Hepatocyte (in vitro differentiated cells): ENCODE measurements at regions not wholly inside any gene's neighbourhood (a gene's known extent, or its start where the extent isn't known, plus 50 kb on each side); places are given as distances from the start of the nearest gene placed in this dataset.

Experiments
- CTCF ChIP-seq: fragments of 200-600 bp; sonication (generic); IDR thresholded peaks from 2 replicates; pipeline ENCODE4 v1.5.1; 2016; ENCODE audit warnings: antibody characterized with exemption, mild to moderate bottlenecking; ENCODE audit not compliant: poor library complexity
- EZH2 ChIP-seq: fragments of 200-600 bp; sonication (generic); IDR thresholded peaks from 2 replicates; pipeline ENCODE4 v1.6.1; 2016; ENCODE audit warnings: antibody characterized with exemption, mild to moderate bottlenecking, borderline replicate concordance
- EZH2phosphoT487 ChIP-seq: fragments of 200-600 bp; sonication (generic); IDR thresholded peaks from one replicate; pipeline ENCODE4 v1.6.1; 2018; ENCODE audit warnings: antibody characterized with exemption, mild to moderate bottlenecking, low read depth, moderate library complexity; ENCODE audit not compliant: unreplicated experiment, severe bottlenecking

- TF ChIP-seq CTCF, result no peak
- TF ChIP-seq EZH2, result no peak
- TF ChIP-seq EZH2phosphoT487, result no peak
Observed at GRCh38 chr10:93139059-93139655, 65.5 kb downstream of the CYP26A1 start.
